A549 (cell line): ENCODE measurements at regions not wholly inside any gene's neighbourhood (a gene's known extent, or its start where the extent isn't known, plus 50 kb on each side); places are given as distances from the start of the nearest gene placed in this dataset.

Source experiments
- ATAC-seq, 2 experiments: fragments of 200-7000 bp in 1 of 2; fragments of >200 bp in 1 of 2; cut with Nextera tagmentation in 1 of 2; cut with Tn5 transposase in 1 of 2; 3 replicates each; pipeline versions ENCODE4 v1.8.0 to v1.9.1; 2018 to 2020; ENCODE audit warnings: mild to moderate bottlenecking in 1 of 2, moderate library complexity in 1 of 2
- CTCF ChIA-PET: fragments of 300-600 bp; sonication (Branson Sonifier 250); formaldehyde crosslinking; extraction: SDS; loops from one replicate; lab custom pipeline; 2021; ENCODE audit warnings: antibody characterized with exemption, inconsistent platforms; lab: Yijun Ruan, JAX
- POLR2A ChIA-PET: fragments of 350-600 bp; formaldehyde crosslinking; extraction: SDS; loops from one replicate; lab custom pipeline; 2021; ENCODE audit warnings: antibody characterized with exemption, inconsistent platforms; lab: Yijun Ruan, JAX
- DNase-seq, 2 experiments: peaks; one replicate each; pipeline versions ENCODE4 v3.0.0 to v3.0.0-alpha.2; 2011 to 2016; ENCODE audit warnings: low read depth in 1 of 2, low spot score in 1 of 2
- FAIRE-seq: peaks from 2 replicates; lab custom pipeline; 2011; peaks lifted over from hg19 to GRCh38; lab: Jason Lieb, UNC
- H3K27ac ChIP-seq, 2 experiments: fragments of >200 bp; sonication (Bioruptor Twin); formaldehyde crosslinking; 3 replicates each; pipeline ENCODE4 v1.5.1; 2016 to 2017
- H3K4me1 ChIP-seq: fragments of >200 bp; sonication (Bioruptor Twin); formaldehyde crosslinking; 3 replicates; pipeline ENCODE4 v1.6.1; 2016
- H3K4me2 ChIP-seq: fragments of >200 bp; sonication (Bioruptor Twin); formaldehyde crosslinking; 3 replicates; pipeline ENCODE4 v1.6.1; 2016
- H3K4me3 ChIP-seq: fragments of >200 bp; sonication (Bioruptor Twin); formaldehyde crosslinking; 3 replicates; pipeline ENCODE4 v1.5.1; 2016
- H3K9me3 ChIP-seq: fragments of >200 bp; sonication (Bioruptor Twin); formaldehyde crosslinking; 3 replicates; pipeline ENCODE4 v1.6.1; 2016
- BHLHE40 ChIP-seq: IDR thresholded peaks from 2 replicates; pipeline ENCODE4 v1.6.1; 2012; ENCODE audit warnings: low read depth, low read length, inconsistent platforms
- CBX2 ChIP-seq: fragments of 200-600 bp; sonication (generic); IDR thresholded peaks from 2 replicates; pipeline ENCODE4 v1.6.1; 2016; ENCODE audit warnings: low read depth, mild to moderate bottlenecking, borderline replicate concordance
- CEBPB ChIP-seq, 2 experiments: fragments of >200 bp in 1 of 2; sonication (Bioruptor Twin) in 1 of 2; formaldehyde crosslinking in 1 of 2; IDR thresholded peaks; 2 replicates each; pipeline ENCODE4 v1.6.1; 2012 to 2016
- CHD2 ChIP-seq: fragments of 150-350 bp; IDR thresholded peaks from 2 replicates; pipeline ENCODE4 v1.6.1; 2014; ENCODE audit warnings: low read length; ENCODE audit not compliant: partially characterized antibody
- EHMT2 ChIP-seq: fragments of 200-600 bp; sonication (generic); IDR thresholded peaks from 2 replicates; pipeline ENCODE4 v1.6.1; 2016; ENCODE audit warnings: antibody characterized with exemption, low read depth, mild to moderate bottlenecking, moderate library complexity
- ESRRA ChIP-seq: fragments of 150-350 bp; IDR thresholded peaks from 2 replicates; pipeline ENCODE4 v1.6.1; 2014; ENCODE audit warnings: mild to moderate bottlenecking, low read length, borderline replicate concordance
- FOSB ChIP-seq: fragments of 250-450 bp; sonication (Bioruptor Pico); IDR thresholded peaks from 2 replicates; pipeline ENCODE4 v1.5.0; 2020; ENCODE audit warnings: mild to moderate bottlenecking, moderate library complexity
- GATA3 ChIP-seq: IDR thresholded peaks from 2 replicates; pipeline ENCODE4 v1.6.1; 2012; ENCODE audit warnings: borderline replicate concordance
- HDAC2 ChIP-seq: fragments of 200-600 bp; sonication (generic); IDR thresholded peaks from 2 replicates; pipeline ENCODE4 v1.6.1; 2016
- HOXA7 ChIP-seq: fragments of 250-450 bp; sonication (Bioruptor Pico); IDR thresholded peaks from 2 replicates; pipeline ENCODE4 v1.5.0; 2020; ENCODE audit warnings: mild to moderate bottlenecking, moderate library complexity
- HOXB13 ChIP-seq: fragments of 250-450 bp; sonication (Bioruptor Pico); IDR thresholded peaks from 2 replicates; pipeline ENCODE4 v1.5.0; 2020; ENCODE audit warnings: low read depth, mild to moderate bottlenecking, moderate library complexity
- HOXB5 ChIP-seq: fragments of 250-450 bp; sonication (Bioruptor Pico); IDR thresholded peaks from 2 replicates; pipeline ENCODE4 v1.5.0; 2020; ENCODE audit warnings: mild to moderate bottlenecking, moderate library complexity
- JUNB ChIP-seq: fragments of >200 bp; sonication (Bioruptor Twin); formaldehyde crosslinking; IDR thresholded peaks from 2 replicates; pipeline ENCODE4 v1.6.1; 2016
- MYC ChIP-seq: IDR thresholded peaks from 2 replicates; pipeline ENCODE4 v1.6.1; 2012; ENCODE audit warnings: mild to moderate bottlenecking, inconsistent platforms, low read length, improper control_type of control experiment, borderline replicate concordance
- NFE2L2 ChIP-seq: fragments of 150-350 bp; conservative IDR thresholded peaks from 2 replicates; pipeline ENCODE4 v1.6.1; 2014; ENCODE audit warnings: low read length
- NPAS2 ChIP-seq: fragments of 250-450 bp; sonication (Bioruptor Pico); IDR thresholded peaks from 2 replicates; pipeline ENCODE4 v1.8.0; 2022; ENCODE audit warnings: mild to moderate bottlenecking, moderate library complexity, borderline replicate concordance
- PHF8 ChIP-seq: fragments of 200-600 bp; sonication (generic); IDR thresholded peaks from 2 replicates; pipeline ENCODE4 v1.6.1; 2016; ENCODE audit warnings: low read depth, mild to moderate bottlenecking, antibody characterized with exemption, moderate library complexity, borderline replicate concordance
- POLR2A ChIP-seq: IDR thresholded peaks from 2 replicates; pipeline ENCODE4 v1.6.1; 2012; ENCODE audit warnings: mild to moderate bottlenecking, low read length
- RAD21 ChIP-seq, 2 experiments: fragments of >200 bp in 1 of 2; sonication (Bioruptor Twin) in 1 of 2; formaldehyde crosslinking in 1 of 2; IDR thresholded peaks in 1 of 2; conservative IDR thresholded peaks in 1 of 2; 2 replicates in 1 of 2; 3 replicates in 1 of 2; pipeline ENCODE4 v1.6.1; 2012 to 2018; ENCODE audit warnings: inconsistent platforms in 1 of 2
- RARB ChIP-seq: fragments of 250-450 bp; sonication (Bioruptor Pico); IDR thresholded peaks from 2 replicates; pipeline ENCODE4 v1.8.0; 2021; ENCODE audit warnings: mild to moderate bottlenecking, moderate library complexity
- RNF2 ChIP-seq: fragments of 200-600 bp; sonication (generic); IDR thresholded peaks from 2 replicates; pipeline ENCODE4 v1.6.1; 2016; ENCODE audit warnings: low read depth, mild to moderate bottlenecking, antibody characterized with exemption, moderate library complexity, borderline replicate concordance
- SREBF2 ChIP-seq: fragments of 450-650 bp; IDR thresholded peaks from 2 replicates; pipeline ENCODE4 v1.6.1; 2014; ENCODE audit warnings: mild to moderate bottlenecking, moderate library complexity
- ZNF302 ChIP-seq: fragments of 250-450 bp; sonication (Bioruptor Pico); IDR thresholded peaks from 2 replicates; pipeline ENCODE4 v1.9.0; 2021; ENCODE audit warnings: inconsistent platforms, mild to moderate bottlenecking, moderate library complexity
- ZSCAN20 ChIP-seq: fragments of 250-450 bp; sonication (Bioruptor Pico); IDR thresholded peaks from 2 replicates; pipeline ENCODE4 v1.8.0; 2022; ENCODE audit warnings: mild to moderate bottlenecking, moderate library complexity
- WGBS: methylation state at CpG from one replicate; pipeline ENCODE4 v1.1.6; 2017; ENCODE audit errors: missing lambda C conversion rate; 5-methylcytosine and 5-hydroxymethylcytosine counted together
- TF ChIP-seq, protein P1 (sequence below): fragments of 450-650 bp; IDR thresholded peaks from 2 replicates; pipeline ENCODE4 v1.6.1; 2014; ENCODE audit warnings: antibody characterized with exemption
- TF ChIP-seq, protein P2 (sequence below): fragments of 250-450 bp; sonication (Bioruptor Pico); IDR thresholded peaks from 2 replicates; pipeline ENCODE4 v1.5.0; 2021; ENCODE audit warnings: mild to moderate bottlenecking, moderate library complexity, borderline replicate concordance
- TF ChIP-seq, protein P3 (sequence below): fragments of 250-450 bp; sonication (Bioruptor Pico); IDR thresholded peaks from 2 replicates; pipeline ENCODE4 v1.5.0; 2020; ENCODE audit warnings: low read depth, mild to moderate bottlenecking, moderate library complexity
- TF ChIP-seq, protein P4 (sequence below): fragments of 150-350 bp; IDR thresholded peaks from 2 replicates; pipeline ENCODE4 v1.6.1; 2014; ENCODE audit warnings: low read depth, mild to moderate bottlenecking, low read length
- TF ChIP-seq, protein P5 (sequence below): IDR thresholded peaks from 2 replicates; pipeline ENCODE4 v1.6.1; 2012; ENCODE audit warnings: low read depth, borderline replicate concordance

DNA sequence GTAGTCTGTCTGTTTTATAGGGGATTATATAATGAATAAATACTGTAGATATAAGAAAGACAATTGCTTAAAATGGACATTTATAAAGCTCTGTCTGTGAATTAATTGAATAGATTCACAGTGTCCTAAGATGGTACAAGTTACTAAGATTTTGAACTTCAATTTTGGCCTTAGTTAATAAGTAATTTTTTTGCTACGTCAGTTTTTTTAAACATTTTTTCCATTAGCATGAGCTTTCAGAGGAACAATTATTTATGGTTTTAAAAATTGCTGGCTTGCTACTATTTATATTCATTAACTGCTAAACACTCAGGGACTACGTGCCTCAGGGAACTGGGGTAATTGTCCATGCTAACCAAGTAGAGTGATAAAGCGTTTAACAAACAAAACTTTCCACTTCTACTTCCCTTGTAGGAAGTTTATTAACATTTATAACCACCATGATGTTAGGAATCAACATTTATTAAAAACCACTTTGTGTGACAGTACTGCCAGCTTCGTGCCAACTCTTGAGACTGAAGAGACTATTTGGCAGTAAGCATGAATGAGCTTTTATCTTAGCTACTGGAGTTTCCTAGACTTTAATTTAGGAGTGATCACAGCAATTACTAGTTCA is 65.4 kb upstream of the PTGS2 start:
- ChIA-PET POLR2A (no interaction called here), CTCF (no interaction called here)
- FAIRE-seq: no peak
- peaks cover 15% of the 10 kb centered on the region for H3K9me3 ChIP-seq
- no peak for DNase-seq
- no peak overlapping the region for H3K27ac ChIP-seq
- H3K4me3 ChIP-seq: no peak overlapping the region
- no peaks in the 10 kb centered on the region for H3K4me1 ChIP-seq
- no peak for TF ChIP-seq POLR2A
- TF ChIP-seq, protein P1, sequence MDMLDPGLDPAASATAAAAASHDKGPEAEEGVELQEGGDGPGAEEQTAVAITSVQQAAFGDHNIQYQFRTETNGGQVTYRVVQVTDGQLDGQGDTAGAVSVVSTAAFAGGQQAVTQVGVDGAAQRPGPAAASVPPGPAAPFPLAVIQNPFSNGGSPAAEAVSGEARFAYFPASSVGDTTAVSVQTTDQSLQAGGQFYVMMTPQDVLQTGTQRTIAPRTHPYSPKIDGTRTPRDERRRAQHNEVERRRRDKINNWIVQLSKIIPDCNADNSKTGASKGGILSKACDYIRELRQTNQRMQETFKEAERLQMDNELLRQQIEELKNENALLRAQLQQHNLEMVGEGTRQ: no peak
- TF ChIP-seq HOXA7 (CRISPR knock-in tag): no peak
- TF ChIP-seq RNF2: no peak
- TF ChIP-seq CEBPB (IDR thresholded peaks at IDR 0.05): no peak
- TF ChIP-seq NPAS2: no peak
- no peak for TF ChIP-seq JUNB
- TF ChIP-seq MYC: no peak
- TF ChIP-seq ESRRA: no peak
- ATAC-seq: no peak
- WGBS: 69% methylated on average over 4 of the region's 4 CpGs
- no peak overlapping the region for H3K4me2 ChIP-seq

DNA sequence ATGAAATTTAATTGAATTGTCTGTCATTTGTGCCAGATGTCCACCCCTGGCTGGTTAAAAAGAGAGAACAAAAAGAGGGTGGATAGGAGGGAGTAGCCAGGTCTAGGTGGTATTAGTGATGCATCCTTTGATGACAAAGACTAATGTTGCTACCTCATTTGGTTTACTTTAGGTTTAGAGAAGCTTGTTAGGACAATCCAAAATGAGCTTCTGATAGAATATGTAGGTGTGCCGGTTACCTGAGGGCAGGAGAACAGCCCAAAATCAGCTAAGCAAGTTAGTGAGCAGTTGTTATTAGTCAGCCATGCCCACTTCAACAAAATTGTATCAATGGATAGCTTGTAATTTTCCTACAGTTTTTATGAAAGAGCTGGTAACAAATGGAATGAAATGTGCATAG is 61.4 kb upstream of the PTGS2 start:
- CTCF ChIA-PET: interaction anchor here (1.0 kb wide), 1 partner anchor 58 kb away, joined by 3 read pairs; no protein-coding TSS in a partner anchor
- WGBS: 70% methylated on average over 1 of the region's 1 CpG

DNA sequence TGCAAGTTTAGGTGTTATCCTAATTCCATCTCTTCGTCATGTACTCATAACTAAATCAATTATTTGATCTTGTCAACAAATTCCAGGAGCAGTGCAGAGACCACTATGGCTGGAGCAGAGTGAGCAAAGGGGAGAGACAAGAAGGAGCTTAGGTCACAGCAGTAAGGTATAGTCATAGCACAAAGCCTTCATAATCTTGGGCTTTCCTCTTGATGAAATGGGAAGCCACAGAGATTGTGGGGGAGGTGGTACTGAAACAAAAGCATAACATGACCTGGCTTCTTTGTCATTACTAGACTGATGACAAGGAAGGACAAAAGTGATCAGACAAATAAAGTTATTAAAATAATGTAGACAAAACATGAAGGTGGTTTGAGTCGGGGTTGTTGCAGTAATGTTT is 60.1 kb upstream of the PTGS2 start:
- H3K4me2 ChIP-seq: no peak overlapping the region
- ATAC-seq: no peak
- H3K27ac ChIP-seq: no peak overlapping the region
- H3K9me3 ChIP-seq: no peaks in the 10 kb centered on the region
- DNase-seq: no peak
- ChIA-PET POLR2A (no interaction called here), CTCF (no interaction called here)
- WGBS: 61% methylated on average over 2 of the region's 2 CpGs
- H3K4me3 ChIP-seq: no peak overlapping the region
- no peak for FAIRE-seq
- TF ChIP-seq, protein P2, sequence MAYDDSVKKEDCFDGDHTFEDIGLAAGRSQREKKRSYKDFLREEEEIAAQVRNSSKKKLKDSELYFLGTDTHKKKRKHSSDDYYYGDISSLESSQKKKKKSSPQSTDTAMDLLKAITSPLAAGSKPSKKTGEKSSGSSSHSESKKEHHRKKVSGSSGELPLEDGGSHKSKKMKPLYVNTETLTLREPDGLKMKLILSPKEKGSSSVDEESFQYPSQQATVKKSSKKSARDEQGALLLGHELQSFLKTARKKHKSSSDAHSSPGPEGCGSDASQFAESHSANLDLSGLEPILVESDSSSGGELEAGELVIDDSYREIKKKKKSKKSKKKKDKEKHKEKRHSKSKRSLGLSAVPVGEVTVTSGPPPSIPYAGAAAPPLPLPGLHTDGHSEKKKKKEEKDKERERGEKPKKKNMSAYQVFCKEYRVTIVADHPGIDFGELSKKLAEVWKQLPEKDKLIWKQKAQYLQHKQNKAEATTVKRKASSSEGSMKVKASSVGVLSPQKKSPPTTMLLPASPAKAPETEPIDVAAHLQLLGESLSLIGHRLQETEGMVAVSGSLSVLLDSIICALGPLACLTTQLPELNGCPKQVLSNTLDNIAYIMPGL (CRISPR knock-in tag): no peak
- TF ChIP-seq HOXB5 (no peak), MYC (no peak), EHMT2 (no peak), CHD2 (no peak), ZNF302 (CRISPR knock-in tag) (no peak), RAD21 (conservative IDR thresholded peaks at IDR 0.05 in 1 of 2, IDR thresholded peaks at IDR 0.05 in 1 of 2) (no peak), CBX2 (no peak), SREBF2 (no peak), CEBPB (IDR thresholded peaks at IDR 0.05) (no peak), NFE2L2 (no peak), ZSCAN20 (CRISPR knock-in tag) (no peak), BHLHE40 (no peak), HDAC2 (no peak)
- TF ChIP-seq, protein P3, sequence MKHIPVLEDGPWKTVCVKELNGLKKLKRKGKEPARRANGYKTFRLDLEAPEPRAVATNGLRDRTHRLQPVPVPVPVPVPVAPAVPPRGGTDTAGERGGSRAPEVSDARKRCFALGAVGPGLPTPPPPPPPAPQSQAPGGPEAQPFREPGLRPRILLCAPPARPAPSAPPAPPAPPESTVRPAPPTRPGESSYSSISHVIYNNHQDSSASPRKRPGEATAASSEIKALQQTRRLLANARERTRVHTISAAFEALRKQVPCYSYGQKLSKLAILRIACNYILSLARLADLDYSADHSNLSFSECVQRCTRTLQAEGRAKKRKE (CRISPR knock-in tag): no peak
- TF ChIP-seq, protein P4, sequence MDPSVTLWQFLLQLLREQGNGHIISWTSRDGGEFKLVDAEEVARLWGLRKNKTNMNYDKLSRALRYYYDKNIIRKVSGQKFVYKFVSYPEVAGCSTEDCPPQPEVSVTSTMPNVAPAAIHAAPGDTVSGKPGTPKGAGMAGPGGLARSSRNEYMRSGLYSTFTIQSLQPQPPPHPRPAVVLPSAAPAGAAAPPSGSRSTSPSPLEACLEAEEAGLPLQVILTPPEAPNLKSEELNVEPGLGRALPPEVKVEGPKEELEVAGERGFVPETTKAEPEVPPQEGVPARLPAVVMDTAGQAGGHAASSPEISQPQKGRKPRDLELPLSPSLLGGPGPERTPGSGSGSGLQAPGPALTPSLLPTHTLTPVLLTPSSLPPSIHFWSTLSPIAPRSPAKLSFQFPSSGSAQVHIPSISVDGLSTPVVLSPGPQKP: no peak
- TF ChIP-seq, all 56 proteins: peak for 0
- H3K4me1 ChIP-seq: 0 out of 3 replicates have a peak, but pooled peaks cover 4% of the 10 kb centered on the region

More for the DNA sequence above, 61.4 kb upstream of the PTGS2 start:
- no peaks in the 10 kb centered on the region for H3K4me1 ChIP-seq
- DNase-seq (no peak), FAIRE-seq (no peak), ATAC-seq (no peak)
- POLR2A ChIA-PET: no interaction called here
- TF ChIP-seq PHF8: no peak
- TF ChIP-seq GATA3: no peak
- no peak for TF ChIP-seq FOSB (CRISPR knock-in tag)
- no peak for TF ChIP-seq CHD2
- TF ChIP-seq HOXB13 (CRISPR knock-in tag): no peak
- no peak for TF ChIP-seq RARB (CRISPR knock-in tag)
- TF ChIP-seq, protein P5, sequence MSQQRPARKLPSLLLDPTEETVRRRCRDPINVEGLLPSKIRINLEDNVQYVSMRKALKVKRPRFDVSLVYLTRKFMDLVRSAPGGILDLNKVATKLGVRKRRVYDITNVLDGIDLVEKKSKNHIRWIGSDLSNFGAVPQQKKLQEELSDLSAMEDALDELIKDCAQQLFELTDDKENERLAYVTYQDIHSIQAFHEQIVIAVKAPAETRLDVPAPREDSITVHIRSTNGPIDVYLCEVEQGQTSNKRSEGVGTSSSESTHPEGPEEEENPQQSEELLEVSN: no peak
- TF ChIP-seq JUNB: no peak
- H3K27ac ChIP-seq: no peak overlapping the region
- H3K4me3 ChIP-seq: no peak overlapping the region
- H3K9me3 ChIP-seq: no peaks in the 10 kb centered on the region
- H3K4me2 ChIP-seq: no peak overlapping the region
